Fibroblast of the conjunctiva (primary cell): ENCODE measurements at regions not wholly inside any gene's neighbourhood (a gene's known extent, or its start where the extent isn't known, plus 50 kb on each side); places are given as distances from the start of the nearest gene placed in this dataset.
"Not testable (repeated sequence)": the region's sequence is repeated elsewhere in the genome, so short reads cannot be mapped to it uniquely, and the experiment has no call there.

Experiments used
- DNase-seq: peaks from one replicate; pipeline ENCODE4 v3.0.0-alpha.2; 2010; ENCODE audit warnings: low read depth

DNA sequence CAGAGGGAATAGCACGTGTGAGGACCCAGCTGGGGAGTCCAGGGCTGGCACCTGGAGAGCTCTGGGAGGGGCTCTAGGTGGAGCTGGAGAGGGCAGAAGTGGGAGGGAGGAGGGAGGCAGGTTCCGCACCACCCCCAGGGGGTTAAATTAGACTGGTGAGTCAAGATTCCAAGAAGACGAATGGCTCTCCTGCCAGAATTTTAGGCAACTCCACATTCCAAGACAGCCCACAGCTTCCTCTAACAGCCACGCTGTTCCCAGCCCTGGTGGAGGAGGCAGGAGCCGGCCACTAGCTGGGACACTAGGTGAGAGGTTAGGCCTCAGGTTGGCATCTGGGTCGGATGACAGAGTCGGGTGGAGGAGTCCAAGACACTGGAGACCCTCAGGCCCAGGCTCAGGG lies 60.2 kb downstream of the TFAP2C start:
- peak; percentile 35 for DNase-seq

DNA sequence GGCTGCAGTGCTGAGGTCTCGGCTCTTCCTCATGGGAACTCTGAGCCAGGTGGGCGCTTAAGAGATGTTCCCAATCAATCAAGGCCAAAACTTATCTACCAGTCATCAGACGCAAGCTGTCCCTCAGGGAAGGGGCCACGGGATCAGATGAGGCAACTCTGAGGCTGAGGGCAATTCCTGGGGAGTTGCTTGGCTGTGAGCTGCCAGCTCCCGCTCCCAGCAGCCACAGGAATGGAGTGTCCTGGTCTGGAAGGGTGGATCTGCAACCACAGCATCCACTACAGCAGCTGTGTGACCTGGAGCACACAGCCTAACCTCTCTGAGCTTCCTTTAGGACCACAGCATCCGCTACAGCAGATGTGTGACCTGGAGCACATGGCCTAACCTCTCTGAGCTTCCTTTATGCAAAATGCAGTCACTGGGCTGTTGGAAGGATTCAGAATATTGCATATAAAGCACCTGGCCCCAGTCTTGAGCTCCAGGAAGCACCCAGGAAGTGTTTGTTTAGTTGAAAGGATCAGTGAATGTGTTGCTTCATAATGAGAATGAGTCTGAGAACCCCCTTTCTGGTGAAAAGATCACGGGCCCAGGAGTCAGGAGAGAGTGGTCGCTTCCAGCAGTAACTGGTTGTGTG lies 60.9 kb downstream of the TFAP2C start:
- no peak for DNase-seq

DNA sequence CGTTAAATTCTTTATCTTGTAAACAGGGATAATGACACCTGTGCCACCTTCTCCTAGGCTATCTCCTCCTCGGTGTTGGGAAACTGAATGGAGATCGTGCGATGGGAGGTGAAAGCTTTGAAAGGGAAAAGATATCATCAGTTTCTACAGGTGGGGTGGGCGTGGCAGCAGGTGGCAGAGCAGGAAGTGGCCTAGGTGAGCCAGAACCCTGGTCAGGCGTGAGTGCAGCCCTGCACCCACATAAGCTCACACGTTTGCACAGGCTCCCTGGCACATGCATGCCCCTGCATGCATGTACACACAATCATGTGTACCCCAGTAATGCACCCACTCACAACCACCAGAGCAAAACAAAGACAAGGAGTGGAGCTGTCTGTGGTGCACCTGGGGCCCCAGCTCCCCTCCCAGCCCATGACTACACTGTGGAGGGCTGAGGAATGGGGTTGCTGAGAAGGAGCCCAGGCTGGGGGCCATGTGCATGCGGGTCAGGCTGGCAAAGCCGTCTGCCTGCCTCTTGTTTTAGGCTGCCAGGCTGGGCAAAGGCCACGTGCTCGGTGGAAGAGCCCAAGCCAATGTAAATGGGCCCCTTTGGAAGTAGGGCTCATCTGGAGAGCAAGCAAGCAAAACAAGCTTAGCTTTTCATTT lies 61.5 kb downstream of the TFAP2C start:
- no peak for DNase-seq

DNA sequence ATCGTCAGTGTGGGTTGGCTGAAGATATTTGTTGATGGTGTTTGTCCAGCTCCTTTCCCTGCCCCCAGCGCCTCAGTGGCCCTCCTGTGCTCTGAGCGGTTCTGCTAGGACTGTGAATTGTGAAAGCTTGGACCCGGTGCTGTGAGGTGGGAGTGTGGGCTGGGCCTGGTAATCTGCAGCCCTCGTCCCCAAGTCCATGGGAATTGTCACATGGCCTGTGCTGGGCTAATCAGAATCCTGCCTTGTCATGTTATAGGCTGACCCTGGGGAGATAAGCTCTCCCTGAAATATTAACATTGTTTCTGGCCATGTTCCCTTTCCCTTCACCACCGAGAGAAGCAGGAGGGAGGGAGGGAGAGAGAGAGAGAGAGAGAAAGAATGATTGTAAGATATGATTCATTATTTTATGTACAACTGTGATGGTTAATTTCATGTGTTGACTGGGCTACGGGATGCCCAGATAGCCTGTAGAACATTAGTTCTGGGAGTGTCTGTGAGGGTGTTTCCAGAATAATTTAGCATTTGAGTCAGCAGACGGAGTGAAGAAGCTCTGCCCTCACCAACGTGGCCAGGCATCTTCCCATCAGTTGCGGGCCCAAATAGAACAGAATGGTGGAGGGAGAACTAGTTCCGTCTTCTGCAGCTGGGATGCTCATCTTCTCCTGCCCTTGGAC lies 62.4 kb downstream of the TFAP2C start:
- DNase-seq: no peak

DNA sequence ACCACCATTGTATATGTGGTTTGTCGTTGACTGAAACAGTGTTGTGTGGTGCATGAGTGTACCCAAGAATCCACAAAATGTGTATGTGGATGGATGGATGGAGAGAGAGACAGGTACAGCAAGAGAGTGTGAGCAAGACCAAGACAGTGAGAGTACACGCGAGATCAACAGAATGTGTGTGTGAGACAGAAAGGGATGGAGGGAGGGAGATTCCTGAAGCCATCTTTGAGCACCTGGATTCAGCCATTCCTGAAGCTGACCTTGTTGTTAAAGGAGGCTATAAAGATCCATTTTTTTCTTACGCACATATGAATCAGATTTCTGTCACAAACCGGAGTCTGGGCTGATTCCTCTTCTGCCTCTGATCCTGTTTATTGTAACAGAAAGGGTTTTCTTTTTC lies 64.1 kb downstream of the TFAP2C start:
- no peak for DNase-seq

DNA sequence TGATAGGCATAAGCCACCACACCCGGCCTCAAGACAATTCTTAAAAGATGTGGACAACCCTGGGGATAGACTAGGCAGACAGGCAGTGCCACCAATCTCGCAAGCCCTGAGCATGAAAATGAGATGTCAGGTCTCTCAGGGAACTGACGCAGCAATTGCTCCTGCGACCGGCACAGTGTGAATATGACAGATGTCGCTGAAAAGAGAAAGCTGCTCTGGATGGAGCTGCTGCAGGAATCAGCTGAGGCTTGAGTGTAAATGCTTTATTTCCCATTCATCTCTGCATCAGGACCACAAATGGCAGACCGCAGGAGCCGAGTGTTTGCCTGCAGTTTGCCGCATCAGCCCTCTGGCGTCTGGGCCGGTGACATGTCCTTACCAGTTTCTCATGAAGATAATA lies 68.4 kb downstream of the TFAP2C start:
- no peak for DNase-seq

DNA sequence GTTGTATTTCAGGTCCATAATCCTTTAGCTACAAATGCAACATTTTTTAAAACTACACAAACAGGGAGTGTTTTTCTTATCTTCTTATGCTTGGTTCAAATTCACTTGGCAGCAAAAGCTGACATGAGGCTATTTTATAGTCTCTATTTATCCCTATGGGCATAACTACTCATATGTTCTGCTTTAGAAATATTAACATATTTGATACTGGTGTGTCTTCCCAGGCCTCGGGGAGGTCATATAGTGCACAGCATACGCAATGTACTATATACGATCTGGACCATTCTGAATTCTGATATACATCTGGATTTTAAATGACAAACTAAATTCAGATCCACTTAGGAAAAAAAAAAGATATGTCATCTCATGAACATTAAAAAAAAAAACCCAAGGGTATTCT lies 69.2 kb downstream of the TFAP2C start:
- DNase-seq: no peak

DNA sequence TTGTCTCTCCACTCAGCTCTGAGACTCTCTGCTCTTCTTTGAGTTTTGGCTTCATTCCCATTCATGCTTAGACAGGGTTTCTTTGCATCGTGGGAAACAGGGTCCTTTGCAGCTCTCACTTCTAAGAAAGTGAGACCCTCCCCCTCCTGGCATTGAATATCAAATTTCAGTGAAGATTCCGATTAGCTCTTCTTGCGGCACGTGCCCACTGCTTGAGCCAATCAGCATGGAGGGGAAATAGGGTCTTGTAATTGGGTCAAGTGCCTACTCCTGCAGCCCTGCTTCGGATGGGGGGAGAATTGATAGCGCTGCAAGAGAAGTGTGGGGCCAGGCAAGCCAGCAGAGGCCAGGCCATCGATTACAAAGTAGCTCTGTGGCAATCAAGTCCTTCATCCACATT lies 69.6 kb downstream of the TFAP2C start:
- DNase-seq: no peak

DNA sequence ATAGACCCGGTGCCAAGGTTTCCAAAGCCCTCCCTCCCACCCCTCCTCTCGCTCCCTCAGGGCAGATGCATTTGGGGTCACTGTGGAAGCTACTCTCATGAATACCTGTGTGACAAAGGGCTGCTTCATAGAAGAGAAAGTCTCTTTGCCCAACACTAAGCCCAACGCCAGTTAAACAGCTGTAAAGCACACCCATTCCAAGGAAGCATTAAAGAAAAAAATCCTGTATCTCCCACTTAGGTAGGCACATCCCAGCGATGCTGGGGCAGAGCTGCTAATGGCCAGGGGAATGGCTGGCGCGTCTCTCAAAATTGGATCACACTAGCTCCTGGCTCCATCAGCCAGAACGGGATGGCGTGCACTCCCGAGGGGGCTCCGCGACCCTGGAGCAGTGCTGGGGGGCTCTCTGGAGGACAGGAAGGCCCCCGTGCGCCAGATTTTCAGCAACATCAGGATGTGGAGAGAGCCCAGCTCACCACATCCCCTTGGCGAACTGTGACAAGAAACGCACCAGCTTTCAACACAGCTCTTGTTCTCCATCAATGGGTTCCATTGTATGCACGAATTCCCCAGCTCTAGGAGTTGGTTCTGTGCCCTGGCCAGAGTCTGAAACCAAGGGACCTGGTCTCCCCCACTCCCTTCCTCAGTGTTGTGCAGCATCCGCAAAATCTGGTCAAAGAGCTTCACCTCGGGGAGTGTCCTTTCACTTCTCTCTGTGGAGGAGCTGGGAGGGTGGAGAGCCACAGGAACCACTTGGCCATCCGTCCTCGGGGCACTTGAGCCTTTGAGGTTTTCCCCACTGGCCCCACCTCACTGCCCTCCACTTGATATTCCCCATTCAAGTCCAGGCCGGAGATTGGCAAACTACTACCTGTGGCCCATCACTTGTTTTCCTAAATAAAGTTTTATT lies 74.1 kb downstream of the TFAP2C start:
- no peak for DNase-seq

DNA sequence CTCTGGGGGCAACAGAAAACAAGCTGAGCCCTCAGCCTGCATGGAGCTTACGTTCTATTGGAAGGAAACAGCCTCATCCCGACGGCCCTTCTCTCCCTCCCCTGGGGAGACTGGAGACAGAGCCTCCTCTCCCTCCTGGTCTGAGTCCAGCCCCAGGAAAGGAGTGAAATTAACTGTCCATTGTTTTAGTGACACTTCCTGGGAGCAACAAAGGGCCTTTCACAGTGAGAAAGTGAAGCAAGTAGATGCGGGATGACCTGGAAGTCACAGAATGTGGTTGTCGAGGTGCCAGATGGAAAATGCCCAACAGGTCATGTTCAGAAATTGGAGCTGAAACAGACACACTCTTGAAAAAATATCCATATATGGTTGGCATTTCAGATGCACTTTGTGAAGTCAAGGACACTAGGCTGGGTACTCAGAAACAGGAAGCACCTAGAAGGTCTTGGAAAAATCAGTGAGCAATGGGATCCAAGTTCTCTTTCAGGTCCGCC lies 77.8 kb downstream of the TFAP2C start:
- no peak for DNase-seq

DNA sequence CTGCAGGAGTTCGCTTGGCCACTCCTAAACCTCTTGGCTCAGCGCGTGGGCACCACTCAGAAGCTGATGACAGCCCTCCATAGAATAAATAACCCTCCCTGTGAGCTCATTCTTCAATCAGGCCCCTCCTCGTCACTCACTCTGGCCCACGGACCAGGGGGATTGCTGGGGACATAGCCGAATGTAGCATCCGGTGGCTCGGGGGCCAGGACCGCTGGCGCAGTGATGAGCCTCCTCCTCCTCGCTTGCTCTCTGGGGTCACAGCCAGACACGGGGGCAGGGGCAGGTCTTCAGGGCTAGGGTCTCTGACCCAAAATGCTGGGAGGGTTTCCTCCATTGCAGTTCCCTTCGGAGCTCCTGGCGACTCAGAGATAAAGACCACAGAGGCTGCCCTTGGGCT lies 79.9 kb downstream of the TFAP2C start:
- DNase-seq: no peak

DNA sequence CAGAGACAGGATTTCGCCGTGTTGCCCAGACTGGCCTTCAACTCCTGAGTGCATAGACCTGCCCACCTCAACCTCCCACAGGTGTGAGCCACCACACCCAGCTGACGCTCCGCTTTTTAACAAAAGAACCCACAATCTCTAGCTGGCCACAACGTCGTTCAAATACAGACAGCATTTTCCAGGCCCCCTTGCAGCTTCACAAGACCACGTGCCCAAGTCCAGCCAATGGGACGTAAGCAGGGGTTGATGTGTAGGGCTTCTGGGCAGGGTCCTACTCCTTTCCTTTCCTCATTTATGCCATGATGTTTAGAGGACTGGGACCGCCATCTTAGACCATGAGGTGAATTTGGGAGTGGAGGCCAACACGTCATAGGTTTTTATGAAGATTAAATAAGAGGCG lies 81.0 kb downstream of the TFAP2C start:
- no peak for DNase-seq

DNA sequence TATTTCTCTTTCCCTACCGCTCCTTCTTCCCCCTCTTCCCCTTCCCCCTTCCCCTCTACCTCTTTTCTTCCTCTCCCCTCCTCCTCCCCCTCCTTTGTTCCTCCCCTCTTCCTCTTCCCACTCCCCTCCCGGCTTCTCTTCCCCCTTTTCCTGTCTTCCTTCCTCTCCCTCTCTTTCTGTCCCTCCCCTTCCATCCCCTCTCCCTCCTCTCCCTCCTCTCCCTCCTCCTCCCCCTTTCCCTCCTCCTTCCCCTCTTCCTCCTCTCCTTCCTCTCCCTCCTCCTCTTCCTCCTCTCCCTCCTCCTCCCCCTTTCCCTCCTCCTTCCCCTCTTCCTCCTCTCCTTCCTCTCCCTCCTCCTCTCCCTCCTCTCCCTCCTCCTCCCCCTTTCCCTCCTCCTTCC lies 81.5 kb downstream of the TFAP2C start:
- not testable (repeated sequence) for DNase-seq

DNA sequence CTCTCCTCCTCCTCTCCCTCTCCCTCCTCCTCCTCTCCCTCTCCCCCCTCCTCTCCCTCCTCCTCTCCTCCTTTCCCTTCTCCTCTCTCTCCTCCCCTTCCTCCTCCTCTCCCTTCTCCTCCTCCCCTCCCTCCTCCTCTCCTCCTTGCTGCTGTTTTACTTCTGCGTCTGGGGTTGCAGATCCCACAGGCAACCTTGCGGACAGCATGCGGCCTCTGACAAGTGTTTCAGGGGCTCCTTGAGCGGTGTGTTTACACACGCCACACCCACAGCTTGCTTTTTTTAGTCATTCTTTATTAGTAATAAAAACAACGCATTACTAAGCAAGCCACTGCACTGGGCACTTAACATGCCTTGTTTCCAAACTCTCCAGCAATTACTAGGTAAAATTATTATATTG lies 81.9 kb downstream of the TFAP2C start:
- peak; percentile 8 for DNase-seq

DNA sequence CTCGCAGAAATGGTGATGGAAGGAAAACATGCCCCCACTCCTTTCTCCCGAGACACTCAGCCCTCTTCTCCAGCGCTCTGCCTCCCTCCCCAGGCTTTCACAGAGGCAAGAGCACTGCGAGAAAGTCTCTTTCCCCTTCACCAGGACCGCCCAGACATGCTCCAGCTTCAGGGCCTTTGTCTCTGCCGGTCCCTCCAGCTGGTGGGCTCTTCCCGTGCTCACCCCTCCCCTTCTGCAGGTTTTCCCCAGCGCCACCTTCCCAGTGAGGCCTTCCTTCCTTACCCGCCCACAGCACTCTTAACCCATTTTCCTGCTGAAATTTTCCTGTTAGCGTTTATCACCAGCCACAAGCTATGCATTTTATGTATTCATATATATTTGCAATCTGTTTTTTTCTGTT lies 86.2 kb downstream of the TFAP2C start:
- DNase-seq: no peak

DNA sequence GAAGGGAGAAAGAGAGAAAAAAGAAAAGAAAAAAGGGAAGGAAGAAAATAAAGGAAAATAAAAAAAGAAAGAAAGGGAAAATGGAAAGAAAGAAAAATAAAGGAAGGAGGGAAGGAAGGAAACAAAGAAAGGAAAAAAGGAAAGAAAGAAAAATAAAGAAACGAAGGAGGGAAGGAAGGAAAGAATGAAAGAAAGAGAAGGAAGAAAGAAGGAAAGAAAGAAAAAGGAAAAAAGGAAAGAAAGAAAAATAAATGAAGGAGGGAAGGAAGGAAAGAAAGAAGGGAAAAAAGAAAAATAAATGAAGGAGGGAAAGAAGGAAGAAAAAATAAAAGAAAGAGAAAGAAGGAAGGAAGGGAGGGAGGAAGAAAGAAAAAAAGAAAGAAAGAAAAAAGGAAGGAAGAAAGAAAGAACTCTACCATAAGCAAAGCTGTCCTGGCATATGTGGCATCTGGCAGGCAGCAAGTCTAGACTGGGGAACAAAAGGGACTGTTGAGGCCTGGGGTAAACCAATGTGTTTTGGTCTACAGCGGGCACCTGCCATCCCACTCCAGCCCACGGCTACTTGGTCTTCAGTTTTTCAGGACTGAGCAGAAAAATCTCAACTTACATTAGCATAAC lies 86.9 kb downstream of the TFAP2C start:
- DNase-seq: no peak

DNA sequence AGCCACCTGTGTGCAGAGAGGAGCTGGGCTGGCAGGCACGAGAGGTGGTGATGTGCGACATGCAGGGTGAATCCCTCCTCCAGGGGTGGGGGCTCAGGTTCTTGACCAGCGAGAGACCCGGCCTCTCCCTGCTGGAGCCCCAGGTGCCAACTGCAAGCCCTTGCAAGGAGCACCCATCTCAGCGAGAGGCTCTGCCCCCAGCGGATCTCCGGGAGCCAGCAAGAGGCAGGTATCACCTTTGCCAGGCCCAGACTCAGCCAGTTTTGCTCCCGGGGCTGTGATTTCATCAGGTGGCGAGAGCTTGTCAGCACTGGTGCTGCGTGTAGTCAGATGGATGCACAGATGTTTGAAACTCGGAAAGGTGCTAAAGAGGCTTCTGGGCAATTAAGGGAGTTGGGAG lies 87.7 kb downstream of the TFAP2C start:
- no peak for DNase-seq

DNA sequence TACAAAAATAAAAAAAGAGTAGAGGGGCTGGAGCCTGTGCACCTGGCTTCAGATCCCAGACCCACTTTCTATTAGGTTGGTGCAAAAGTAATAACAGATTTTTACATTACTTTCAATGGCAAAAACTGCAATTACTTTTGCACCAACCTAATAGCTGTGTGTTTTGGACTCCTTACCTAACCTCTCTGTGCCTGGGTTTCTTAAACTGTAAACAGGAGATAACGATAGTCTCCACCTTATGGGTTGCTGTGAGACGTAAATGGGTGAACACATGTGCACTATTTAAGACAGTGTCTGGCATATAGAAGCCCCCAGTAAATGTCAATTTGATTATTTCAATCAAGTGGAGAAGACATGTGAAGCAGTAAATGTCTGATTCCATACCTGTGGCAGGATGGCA lies 89.7 kb downstream of the TFAP2C start:
- no peak for DNase-seq

DNA sequence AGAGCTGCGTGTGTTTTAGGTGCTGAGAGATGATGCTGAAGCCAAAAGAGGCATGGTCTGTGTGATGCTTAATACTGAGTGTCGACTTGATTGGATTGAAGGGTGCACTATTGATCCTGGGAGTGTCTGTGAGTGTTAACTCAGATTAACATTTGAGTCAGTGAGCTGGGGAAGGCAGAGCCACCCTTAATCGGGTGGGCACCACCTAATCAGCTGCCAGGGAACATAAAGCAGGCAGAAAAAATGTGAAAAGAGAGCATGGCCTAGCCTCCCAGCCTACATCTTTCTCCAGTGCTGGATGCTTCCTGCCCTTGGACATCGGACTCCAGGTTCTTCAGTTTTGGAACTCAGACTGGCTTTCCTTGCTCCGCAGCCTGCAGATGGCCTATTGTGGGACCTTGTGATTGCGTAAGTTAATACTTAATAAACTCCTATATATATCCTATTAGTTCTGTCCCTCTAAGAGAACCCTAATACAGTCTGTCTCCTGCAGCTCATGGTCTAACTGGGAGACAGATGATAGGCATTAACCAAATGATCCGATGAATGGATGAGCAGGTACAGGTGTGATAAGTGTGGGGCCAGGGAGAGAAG lies 91.6 kb downstream of the TFAP2C start:
- DNase-seq: no peak

DNA sequence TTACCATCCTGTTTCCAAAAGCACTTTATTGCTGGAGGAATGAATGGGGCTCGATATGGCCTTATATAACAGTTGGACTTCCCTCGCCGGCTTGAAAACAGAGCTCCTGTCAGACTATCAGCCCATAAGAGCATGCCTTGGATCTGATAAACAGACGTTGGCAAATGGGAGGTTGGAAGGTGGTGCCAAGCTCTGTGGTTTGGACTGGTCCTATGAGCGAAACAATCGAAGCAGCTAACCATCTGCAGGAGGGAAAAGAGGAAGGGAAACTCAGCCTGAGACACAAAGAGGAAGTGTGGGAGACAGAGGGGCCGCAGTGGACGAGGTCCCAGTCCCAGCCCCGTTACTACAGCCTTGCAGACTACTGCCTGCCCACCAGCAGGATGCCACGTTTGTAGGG lies 92.9 kb downstream of the TFAP2C start:
- no peak for DNase-seq

DNA sequence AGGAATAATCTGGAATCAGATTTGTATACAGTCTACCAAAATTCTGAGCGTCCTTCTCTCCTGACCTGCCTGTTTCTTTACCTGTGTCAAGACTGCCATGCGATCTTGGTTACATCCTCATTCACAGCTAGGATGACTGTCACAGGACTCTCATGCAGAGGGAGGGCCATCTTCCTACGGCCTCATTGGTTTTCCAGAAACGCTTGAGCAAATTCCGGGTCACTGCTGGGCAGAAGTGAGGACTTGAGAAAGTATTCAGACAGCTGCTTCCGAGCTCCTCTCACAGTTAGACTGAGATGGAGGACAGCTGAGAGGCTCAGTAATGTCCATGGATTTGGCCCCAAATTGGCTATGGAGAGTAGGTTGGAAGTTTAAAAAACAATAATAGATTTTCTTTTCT lies 94.2 kb downstream of the TFAP2C start:
- no peak for DNase-seq
